ENCODE measurements at regions not wholly inside any gene's neighbourhood (a gene's known extent, or its start where the extent isn't known, plus 50 kb on each side); places are given as distances from the start of the nearest gene placed in this dataset.

DNA sequence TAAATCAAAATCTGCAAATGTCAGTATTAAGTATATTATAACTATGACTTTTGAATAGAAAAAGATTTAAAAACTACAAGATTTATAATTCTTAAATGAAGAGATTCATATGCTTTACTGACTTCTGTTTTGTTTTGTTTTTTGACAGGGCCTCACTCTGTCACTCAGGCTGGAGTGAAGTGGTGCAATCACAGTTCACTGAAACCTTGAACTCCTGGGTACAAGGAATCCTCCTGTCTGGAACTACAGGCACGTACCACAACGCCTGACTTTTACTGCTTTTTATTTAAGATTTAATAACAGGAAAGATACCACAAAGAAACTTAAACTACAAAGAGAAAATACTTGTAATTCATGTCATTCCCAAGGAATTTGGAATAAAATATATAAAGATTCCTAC is 940.2 kb upstream of the CITED2 start:
- TF ChIP-seq, protein P1, sequence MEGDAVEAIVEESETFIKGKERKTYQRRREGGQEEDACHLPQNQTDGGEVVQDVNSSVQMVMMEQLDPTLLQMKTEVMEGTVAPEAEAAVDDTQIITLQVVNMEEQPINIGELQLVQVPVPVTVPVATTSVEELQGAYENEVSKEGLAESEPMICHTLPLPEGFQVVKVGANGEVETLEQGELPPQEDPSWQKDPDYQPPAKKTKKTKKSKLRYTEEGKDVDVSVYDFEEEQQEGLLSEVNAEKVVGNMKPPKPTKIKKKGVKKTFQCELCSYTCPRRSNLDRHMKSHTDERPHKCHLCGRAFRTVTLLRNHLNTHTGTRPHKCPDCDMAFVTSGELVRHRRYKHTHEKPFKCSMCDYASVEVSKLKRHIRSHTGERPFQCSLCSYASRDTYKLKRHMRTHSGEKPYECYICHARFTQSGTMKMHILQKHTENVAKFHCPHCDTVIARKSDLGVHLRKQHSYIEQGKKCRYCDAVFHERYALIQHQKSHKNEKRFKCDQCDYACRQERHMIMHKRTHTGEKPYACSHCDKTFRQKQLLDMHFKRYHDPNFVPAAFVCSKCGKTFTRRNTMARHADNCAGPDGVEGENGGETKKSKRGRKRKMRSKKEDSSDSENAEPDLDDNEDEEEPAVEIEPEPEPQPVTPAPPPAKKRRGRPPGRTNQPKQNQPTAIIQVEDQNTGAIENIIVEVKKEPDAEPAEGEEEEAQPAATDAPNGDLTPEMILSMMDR (IDR thresholded peaks at IDR 0.05), result no peak
- TF ChIP-seq POLR2A (IDR thresholded peaks at IDR 0.05), result no peak
